Keratinocyte (primary cell): ENCODE measurements at regions not wholly inside any gene's neighbourhood (a gene's known extent, or its start where the extent isn't known, plus 50 kb on each side); places are given as distances from the start of the nearest gene placed in this dataset.

Source experiments
- DNase-seq: peaks from one replicate; pipeline ENCODE4 v3.0.0-alpha.2; 2011; ENCODE audit warnings: low read depth, missing footprints, low spot score
- FAIRE-seq: peaks from 2 replicates; lab custom pipeline; 2011; peaks lifted over from hg19 to GRCh38; lab: Jason Lieb, UNC
- H2AFZ ChIP-seq: 2 replicates; pipeline ENCODE4 v1.6.0; 2012; ENCODE audit warnings: low read length, control low read depth, inconsistent platforms; ENCODE audit not compliant: control insufficient read depth
- H3K27ac ChIP-seq: 2 replicates; pipeline ENCODE4 v1.5.1; 2011; ENCODE audit warnings: low read length; ENCODE audit not compliant: control insufficient read depth, insufficient read depth
- H3K27me3 ChIP-seq: 3 replicates; pipeline ENCODE4 v1.6.0; 2011; ENCODE audit warnings: low read length; ENCODE audit not compliant: control insufficient read depth, insufficient read depth; ENCODE audit errors: extremely low read depth
- H3K36me3 ChIP-seq, 2 experiments: 2 replicates in 1 of 2; 3 replicates in 1 of 2; pipeline ENCODE4 v1.5.1; 2011; ENCODE audit warnings: low read length in 2 of 2, mild to moderate bottlenecking in 1 of 2; ENCODE audit not compliant: control insufficient read depth in 2 of 2, insufficient read depth in 2 of 2; ENCODE audit errors: extremely low read depth in 1 of 2
- H3K4me1 ChIP-seq: 3 replicates; pipeline ENCODE4 v1.5.1; 2011; ENCODE audit warnings: low read length; ENCODE audit not compliant: control insufficient read depth, insufficient read depth; ENCODE audit errors: extremely low read depth
- H3K4me2 ChIP-seq: 3 replicates; pipeline ENCODE4 v1.6.0; 2011; ENCODE audit warnings: low read depth, low read length; ENCODE audit not compliant: control insufficient read depth, insufficient read depth; ENCODE audit errors: extremely low read depth
- H3K4me3 ChIP-seq, 3 experiments: fragments of 200-600 bp in 1 of 3; sonication (generic) in 1 of 3; 2 replicates in 2 of 3; 3 replicates in 1 of 3; pipeline ENCODE4 v1.5.1; 2011 to 2016; ENCODE audit warnings: low read length in 3 of 3, mild to moderate bottlenecking in 3 of 3, control low read depth in 2 of 3, inconsistent platforms in 1 of 3, low read depth in 1 of 3, mixed read lengths in 1 of 3, mixed run types in 1 of 3, moderate library complexity in 1 of 3; ENCODE audit not compliant: control insufficient read depth in 2 of 3, insufficient read depth in 2 of 3; ENCODE audit errors: extremely low read depth in 1 of 3
- H3K79me2 ChIP-seq: 2 replicates; pipeline ENCODE4 v1.6.0; 2012; ENCODE audit warnings: low read length; ENCODE audit not compliant: control insufficient read depth, insufficient read depth
- H3K9ac ChIP-seq: 3 replicates; pipeline ENCODE4 v1.6.0; 2011; ENCODE audit warnings: low read length; ENCODE audit not compliant: control insufficient read depth, insufficient read depth; ENCODE audit errors: extremely low read depth
- H3K9me1 ChIP-seq: 3 replicates; pipeline ENCODE4 v1.6.0; 2011; ENCODE audit warnings: low read length; ENCODE audit not compliant: control insufficient read depth, insufficient read depth; ENCODE audit errors: extremely low read depth
- H3K9me3 ChIP-seq: 2 replicates; pipeline ENCODE4 v1.5.1; 2012; ENCODE audit warnings: low read depth, low read length; ENCODE audit not compliant: control insufficient read depth
- H4K20me1 ChIP-seq: 3 replicates; pipeline ENCODE4 v1.6.0; 2011; ENCODE audit warnings: low read length; ENCODE audit not compliant: control insufficient read depth, insufficient read depth; ENCODE audit errors: extremely low read depth
- CTCF ChIP-seq, 3 experiments: IDR thresholded peaks in 1 of 3; conservative IDR thresholded peaks in 1 of 3; optimal IDR thresholded peaks in 1 of 3; 2 replicates in 2 of 3; 3 replicates in 1 of 3; pipeline versions ENCODE3 to v1.5.1; 2011; ENCODE audit warnings: low read length in 3 of 3, mild to moderate bottlenecking in 3 of 3, moderate library complexity in 2 of 3, control low read depth in 1 of 3, inconsistent platforms in 1 of 3; ENCODE audit not compliant: insufficient read depth in 2 of 3; ENCODE audit errors: extremely low read depth in 1 of 3
- EZH2 ChIP-seq: IDR thresholded peaks from one replicate; pipeline ENCODE4 v1.6.1; 2012; ENCODE audit warnings: inconsistent platforms, mild to moderate bottlenecking, low read length, moderate library complexity
- dilution Hi-C: fragments of 300-500 bp; cut with MboI; formaldehyde crosslinking; loops from one replicate; pipeline ENCODE4 v1.7.0; 2020; ENCODE audit warnings: low sequenced_read_pairs; ENCODE audit not compliant: extremely low pct_ligation_motif_present

- Histone ChIP-seq H4K20me1 (no peaks in the 10 kb centered on the region), H3K4me3 (no peak overlapping the region), H2AFZ (no peak overlapping the region), H3K9me1 (no peaks in the 10 kb centered on the region), H3K9ac (no peak overlapping the region), H3K4me2 (no peak overlapping the region), H3K4me1 (no peaks in the 10 kb centered on the region), H3K79me2 (no peaks in the 10 kb centered on the region), H3K36me3 (no peaks in the 10 kb centered on the region), H3K27me3 (no peaks in the 10 kb centered on the region), H3K27ac (no peak overlapping the region), H3K9me3 (no peaks in the 10 kb centered on the region)
- no peak for DNase-seq
- dilution Hi-C loops: no loop called here
- FAIRE-seq: no peak
- TF ChIP-seq CTCF (optimal IDR thresholded peaks at IDR 0.05 in 1 of 3, IDR thresholded peaks at IDR 0.05 in 1 of 3, conservative IDR thresholded peaks at IDR 0.05 in 1 of 3; ENCODE audit: extremely low read depth in 1 of 3, insufficient read depth in 2 of 3, low read length in 3 of 3): no peak
- no peak for TF ChIP-seq EZH2
Observed at GRCh38 chr18:37689841-37690240, 124.2 kb upstream of the CELF4 start.

DNA sequence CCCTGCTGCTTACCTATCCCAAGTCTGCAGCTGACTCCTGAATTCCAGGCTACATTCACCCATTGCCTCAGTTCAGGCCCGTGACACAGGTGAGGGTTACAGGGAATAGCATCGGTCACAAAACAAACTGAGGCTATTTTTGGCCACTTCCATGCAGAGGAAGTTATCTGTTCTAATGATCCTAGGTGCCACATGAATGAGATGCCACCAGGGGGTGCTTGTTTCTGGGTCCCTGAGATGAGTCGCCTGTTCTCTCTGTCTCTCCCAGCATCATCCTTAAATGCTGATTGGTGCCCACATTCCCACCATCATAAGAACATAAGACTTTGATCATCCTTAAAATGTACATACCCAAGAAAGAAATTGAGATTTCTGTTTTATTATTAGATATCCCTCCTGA, 119.0 kb upstream of the CELF4 start:
- Histone ChIP-seq H3K36me3 (no peaks in the 10 kb centered on the region), H3K27ac (no peak overlapping the region), H3K79me2 (no peaks in the 10 kb centered on the region), H3K4me3 (no peak overlapping the region), H3K9ac (no peak overlapping the region), H3K4me2 (no peak overlapping the region), H3K27me3 (peaks cover 6% of the 10 kb centered on the region), H3K9me3 (no peaks in the 10 kb centered on the region), H4K20me1 (no peaks in the 10 kb centered on the region), H3K4me1 (no peaks in the 10 kb centered on the region), H3K9me1 (no peaks in the 10 kb centered on the region), H2AFZ (no peak overlapping the region)
- dilution Hi-C loops: no loop called here
- FAIRE-seq (no peak), DNase-seq (no peak)
- TF ChIP-seq CTCF (optimal IDR thresholded peaks at IDR 0.05 in 1 of 3, IDR thresholded peaks at IDR 0.05 in 1 of 3, conservative IDR thresholded peaks at IDR 0.05 in 1 of 3; ENCODE audit: extremely low read depth in 1 of 3, insufficient read depth in 2 of 3, low read length in 3 of 3): peak; percentile 22 to 33 (median 25)
- TF ChIP-seq EZH2: no peak
